CD4-positive, alpha-beta T cell treated with Interleukin-17A for 1 hour (primary cell): ENCODE measurements at regions not wholly inside any gene's neighbourhood (a gene's known extent, or its start where the extent isn't known, plus 50 kb on each side); places are given as distances from the start of the nearest gene placed in this dataset.

Experiments
- DNase-seq: peaks from one replicate; pipeline ENCODE4 v3.0.0-alpha.2; 2020

DNA sequence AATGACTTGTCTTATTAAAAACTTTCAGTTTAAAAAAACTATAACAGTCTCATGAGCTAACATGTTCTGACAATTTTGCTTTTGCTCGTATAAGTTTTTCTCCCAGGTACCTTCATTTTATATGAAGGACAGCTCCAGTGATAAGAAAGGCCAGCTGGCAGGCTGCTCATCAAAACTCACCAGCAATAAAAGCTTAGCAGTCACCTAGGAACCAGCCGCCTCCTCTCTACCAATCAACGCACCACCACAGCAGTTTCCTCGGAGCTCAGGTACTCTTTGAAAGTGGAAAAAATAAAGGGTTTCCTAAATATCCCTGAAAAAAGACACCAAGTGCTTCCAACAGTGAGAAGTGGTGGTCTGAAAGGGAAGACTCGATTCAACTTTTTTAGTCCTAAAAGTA is 100.9 kb upstream of the CCDC150 start:
- DNase-seq = no peak

DNA sequence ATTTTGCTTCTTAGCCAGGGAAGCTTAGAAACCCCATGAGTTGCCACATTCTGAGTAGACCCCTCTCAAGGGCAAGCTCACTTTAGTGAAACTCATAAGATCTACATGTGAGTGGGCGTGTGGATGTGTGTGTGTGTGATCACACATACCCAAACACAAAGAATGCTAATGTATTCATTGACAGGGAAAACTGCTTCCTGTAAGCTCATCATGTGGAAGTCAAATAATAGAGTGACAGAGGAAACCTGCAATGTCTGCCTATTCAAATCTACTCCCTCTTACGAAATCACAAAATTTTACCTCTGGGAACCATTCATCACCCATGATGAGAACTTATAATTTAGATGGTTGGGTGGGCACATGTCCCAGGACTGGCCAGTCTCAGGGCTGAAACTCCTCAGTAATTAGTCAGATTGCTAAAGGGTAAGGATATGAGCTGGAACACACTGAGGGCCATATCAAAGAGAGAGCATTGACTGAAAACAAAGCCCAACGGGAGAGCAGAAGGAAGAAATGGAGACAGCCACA is 94.5 kb upstream of the CCDC150 start:
- no peak for DNase-seq

DNA sequence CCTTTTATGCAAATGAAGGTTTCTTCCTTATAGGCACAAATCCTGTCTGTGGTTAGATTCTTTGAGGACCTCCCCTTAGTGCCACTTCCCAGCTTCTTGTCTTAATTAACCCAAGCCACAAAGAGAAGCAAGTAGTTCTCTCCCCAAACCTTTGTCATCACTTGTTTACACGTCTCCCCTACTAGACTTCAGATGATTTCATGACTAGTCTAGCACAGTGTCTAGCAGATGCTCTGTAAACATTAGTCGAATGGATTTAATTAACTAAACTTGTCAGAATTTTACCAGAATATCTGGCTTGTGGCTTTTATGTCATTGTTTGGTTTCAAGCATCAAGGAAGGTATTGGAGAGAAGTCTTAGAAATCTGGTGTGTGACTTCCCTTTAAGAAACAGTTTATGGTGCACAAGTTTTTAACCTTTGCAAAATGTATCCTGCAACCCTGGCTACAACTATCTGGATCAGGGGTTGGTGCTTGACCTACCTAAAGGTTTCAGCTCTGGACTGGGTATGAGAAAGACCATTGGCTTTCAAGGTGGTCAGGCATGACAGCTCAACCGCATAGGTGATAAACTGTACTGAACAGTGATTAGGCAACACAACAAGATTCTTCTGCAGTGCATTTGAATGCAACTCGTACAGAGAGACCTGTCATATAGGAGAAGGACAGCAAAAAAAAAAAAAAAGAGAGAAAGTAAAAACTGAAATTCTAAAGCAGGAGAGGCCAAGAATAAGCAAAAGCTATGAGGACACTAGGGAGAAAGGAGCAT is 93.2 kb upstream of the CCDC150 start:
- DNase-seq = no peak

DNA sequence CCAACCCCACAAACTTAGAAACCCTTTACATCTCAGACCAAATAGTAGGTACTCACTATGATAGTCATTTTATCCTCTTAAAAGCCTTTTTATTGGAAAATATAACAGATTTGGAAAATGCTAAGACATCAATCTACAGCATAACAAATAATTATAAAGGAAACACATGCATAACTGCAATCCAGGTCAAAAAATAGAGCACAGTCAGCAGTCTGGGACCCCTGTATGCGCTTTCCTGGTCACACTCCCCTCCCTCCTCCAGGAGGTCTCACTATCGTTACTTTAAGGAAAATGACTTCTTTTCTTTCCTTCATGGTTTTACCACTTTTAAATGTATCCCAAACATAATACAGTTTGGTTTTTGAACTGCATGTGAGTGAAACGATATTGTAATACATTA is 90.5 kb upstream of the CCDC150 start:
- no peak for DNase-seq

DNA sequence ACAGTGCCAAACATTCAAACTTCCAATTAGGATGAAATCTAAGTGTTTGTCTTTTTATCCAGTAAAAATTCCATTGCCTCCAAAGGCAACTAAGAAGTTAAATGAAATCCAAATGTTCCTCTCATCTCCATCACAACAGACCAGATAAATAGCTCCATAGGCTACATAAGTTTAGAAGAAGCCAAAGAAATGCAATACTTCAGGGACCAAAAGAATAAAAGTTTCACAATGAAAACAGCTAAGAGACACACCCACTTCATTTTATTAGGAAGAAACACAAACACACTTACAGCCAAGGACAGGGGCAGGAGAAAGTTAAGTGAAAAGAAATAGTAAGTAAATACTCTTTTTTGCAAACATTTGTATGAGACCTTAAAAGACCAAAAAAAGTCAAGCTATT is 88.5 kb upstream of the CCDC150 start:
- no peak for DNase-seq

DNA sequence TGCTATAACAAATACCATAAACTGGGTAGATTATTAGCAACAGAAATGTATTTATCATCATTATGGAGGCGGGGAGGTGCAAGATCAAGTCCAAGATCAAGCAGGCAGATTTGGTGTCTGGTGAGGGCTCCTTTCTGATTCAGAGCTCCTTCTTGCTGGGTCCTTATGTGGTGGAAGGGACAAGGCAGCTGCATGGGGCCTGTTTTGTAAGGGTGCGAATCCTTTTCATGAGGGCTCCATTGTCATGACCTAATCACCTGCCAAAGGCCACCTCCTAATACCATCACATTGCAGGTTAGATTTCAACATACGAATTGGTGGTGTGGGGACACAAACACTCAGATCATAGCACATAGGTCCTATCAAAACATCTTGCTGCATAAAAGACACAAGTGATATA is 84.4 kb upstream of the CCDC150 start:
- DNase-seq = no peak

DNA sequence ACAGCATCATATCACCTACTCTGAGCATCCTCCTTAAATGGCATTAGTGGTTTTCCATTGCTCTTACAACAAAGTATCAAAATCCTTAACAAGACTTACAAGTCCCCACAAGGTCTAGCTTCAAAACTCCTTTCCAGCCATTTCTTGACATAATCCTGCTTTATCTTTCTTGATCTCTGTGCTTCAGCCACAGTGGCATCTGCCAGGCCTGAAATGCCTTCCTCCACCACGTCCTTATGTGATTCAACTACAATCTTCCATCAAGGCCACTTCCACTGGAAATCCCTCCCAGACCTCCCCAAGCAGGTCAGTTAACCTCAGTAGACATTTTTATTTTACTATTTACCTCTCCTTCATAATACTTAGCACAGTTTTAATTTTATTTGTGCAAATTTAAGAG is 83.8 kb upstream of the CCDC150 start:
- no peak for DNase-seq

DNA sequence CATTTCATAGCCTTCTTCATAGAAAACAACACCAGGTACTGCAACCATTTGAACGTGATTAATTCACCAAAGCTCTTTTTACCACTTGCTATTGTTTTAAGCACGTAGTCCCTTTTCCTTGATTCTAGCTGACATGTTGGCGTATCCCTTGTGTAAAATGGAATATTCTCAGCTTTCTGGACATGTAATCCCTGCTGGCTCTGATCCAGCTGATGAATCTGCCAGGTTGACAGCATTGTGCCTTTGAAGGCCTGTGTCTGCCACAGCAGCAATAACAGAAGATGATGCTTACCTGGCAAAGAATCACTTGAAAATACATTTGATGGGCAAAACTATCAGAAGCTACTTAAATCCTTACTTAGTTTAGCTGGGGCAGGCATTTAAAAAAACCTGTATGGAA is 81.0 kb upstream of the CCDC150 start:
- DNase-seq = no peak

DNA sequence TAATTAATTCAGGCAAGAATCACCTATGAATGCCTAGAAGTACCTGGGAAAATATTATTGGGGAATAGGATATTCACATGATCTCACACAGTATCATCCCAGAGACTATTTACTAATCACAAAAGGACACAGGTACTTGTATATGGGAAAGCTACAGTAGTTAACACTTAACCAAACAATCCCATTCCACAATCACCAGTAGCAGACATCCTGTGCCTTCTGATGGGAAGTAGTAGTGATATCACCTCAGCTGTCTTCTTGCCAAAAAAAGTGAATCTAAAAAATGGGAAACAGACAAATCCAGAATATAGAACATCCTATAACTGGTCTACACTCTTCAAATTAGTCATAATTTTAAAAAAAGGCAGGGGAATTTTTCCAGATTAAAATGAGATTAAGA is 75.6 kb upstream of the CCDC150 start:
- DNase-seq = no peak

DNA sequence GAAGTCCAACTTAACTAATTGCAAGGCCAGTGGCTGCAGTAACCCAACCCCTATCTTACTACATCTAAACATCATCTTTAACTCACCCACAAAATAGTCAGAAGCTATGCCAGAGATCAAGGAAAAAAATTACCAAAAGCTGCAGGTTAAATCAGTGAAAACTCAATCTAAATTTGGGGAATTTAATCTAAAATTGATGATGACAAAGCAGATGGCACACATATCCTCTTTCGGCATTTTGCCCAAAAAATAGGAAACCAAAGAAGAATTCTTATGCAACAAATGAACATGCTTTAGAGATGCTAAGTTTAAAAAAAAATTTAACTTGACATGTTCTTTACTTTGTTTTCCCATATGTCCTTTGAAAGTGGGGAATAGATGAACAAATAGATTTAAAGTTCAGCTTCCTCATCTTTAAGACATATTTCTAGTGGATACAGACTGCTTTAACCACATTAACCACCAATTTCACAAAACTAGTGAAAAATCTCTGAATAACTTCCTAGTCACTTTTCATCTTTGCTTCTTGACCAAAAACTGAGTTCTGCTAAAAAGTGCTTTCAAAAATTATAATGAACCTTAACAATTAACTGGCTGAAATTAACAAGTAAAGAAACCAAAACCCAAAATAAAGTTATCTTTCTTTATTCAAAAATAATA is 74.3 kb upstream of the CCDC150 start:
- no peak for DNase-seq

DNA sequence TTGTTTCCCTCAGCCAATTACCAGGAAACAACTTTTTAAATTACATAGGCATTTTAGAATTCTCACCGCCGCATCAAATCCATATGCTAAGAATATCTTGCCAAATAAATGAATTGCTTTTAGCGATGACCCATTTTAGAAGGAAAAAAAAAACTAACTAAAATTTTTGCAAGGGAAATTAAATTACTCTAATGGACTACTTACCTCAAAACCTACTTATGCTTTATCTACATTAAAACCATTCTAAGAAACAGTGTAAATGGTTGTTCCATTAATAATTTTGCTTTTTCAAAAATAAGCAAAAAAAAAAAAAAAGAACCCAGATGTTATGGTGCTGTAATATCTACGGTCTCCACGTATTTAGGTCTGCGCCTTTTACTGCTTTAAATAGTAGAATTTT is 73.5 kb upstream of the CCDC150 start:
- DNase-seq = no peak

DNA sequence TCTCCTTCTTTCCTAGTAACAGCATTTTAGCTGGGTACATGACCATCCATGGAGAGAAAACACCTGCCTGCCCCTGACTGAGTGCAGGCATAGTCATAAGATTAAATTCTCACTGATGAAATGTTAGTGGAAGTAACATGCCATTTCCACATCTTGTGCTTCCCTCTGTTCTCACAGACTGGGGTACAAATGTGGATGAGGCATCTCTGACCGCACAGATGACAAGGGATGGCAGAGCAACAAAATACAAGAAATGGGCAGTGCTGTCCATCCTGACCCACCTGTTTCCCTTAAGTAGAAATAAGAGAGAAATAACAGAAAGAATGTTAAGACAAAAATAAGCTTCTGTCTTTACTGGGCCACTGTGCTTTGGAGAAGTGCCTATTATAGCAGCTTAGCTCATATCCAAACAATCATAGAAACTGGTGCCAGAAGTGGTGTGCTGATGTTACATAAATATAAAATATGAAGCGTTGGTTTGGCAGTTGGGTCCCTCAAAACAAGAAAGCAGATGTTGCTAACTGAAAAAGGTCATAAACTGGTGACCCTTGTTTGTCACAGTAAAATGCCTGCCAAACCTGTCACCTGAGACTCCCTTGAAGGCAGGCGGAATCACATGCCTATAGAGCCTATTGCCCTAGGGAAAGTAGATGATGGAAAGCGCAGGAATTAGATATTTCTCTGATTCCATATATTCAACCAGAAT is 72.4 kb upstream of the CCDC150 start:
- DNase-seq = no peak

DNA sequence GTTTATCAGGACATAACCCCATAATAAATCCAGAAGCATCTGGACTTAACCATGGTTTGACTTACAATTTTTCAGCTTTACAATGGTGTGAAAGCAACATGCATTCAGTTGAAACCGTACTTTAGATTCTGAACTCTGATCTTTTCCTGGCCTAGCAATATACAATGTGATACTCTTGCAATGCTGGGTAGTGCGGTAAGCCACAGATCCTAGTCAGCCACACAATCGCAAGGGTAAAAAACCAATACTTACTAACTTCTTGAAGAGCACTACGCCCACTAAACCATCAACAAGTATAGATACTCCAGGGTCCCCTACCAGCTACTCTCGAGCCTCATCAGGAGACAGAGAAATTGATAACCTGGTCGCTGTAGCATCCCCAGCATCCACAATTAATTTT is 71.0 kb upstream of the CCDC150 start:
- DNase-seq = no peak

DNA sequence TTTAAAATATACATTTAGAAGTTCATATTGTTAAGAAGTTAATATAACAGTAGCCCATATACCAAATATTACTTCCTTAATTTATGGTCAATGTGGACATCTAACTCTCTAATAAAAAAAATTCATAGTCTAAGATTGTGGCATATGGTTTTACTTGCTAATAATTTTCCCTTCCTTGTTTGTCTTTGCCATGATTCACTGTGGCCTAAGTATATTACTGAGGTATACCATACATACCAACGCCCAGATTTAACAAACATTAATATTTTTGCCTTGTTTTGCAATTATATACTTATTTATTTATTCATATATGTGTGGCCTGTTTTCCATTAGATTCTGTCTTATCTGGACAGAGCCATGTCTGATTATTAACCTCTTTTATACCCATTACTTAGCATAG is 54.6 kb upstream of the CCDC150 start:
- DNase-seq = no peak

DNA sequence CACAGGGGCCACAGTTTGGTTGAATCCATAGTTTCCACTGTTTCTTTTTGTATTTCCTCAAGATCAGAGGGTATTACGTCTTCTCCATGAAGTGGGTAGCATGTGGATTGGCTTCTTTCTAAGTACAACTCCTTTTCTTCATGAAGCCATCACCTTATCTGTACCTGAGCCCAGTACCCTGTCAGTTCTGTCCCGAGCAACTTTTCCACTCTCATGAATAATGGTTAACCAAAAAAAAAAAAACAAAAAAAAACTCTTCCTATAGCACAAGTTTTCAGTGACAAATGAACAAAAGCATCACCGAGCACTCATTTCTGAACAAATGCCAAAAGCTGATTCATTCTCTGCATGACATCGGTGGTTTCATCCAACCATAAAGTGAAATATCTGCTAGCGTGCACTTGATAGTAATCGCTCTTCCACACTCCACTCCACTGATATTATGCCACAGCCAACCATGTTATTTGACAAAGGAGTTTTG is 53.0 kb upstream of the CCDC150 start:
- no peak for DNase-seq

DNA sequence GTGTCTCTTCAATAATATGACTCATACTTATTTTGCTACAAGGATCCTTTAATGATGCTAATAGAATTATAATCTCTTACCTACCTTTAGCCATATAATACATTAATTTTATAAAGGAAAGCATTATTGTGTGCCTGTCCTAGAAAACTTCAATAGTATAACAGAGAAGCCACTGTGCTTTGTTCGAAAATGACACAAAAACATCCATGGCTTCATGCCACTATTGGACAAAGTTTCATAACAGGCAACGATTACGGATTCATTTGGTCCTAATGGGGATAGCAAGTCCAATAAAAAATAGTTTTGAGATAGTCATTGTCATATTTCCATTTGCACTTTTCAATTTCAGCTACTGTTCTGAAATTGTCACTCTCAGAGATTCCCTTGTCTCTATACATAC is 52.5 kb upstream of the CCDC150 start:
- DNase-seq = no peak

DNA sequence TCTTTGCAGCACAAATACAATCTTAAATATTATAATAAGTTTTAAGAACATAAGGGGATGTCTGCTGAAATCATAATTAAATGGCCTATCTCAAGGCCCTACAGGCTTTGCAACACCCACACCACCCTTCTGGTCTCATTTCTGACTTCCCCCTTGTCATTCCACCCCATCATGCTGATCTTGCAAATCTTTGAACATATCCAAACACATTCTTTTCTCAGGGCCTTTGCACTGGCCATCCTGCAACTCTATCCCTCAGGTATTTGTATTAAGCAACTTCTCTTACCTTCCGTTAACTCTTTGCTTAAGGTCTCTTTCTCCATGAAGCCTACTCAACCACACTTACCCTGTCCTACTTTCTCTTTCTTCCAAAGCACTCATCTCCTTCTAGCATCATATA is 51.8 kb upstream of the CCDC150 start:
- DNase-seq = no peak

DNA sequence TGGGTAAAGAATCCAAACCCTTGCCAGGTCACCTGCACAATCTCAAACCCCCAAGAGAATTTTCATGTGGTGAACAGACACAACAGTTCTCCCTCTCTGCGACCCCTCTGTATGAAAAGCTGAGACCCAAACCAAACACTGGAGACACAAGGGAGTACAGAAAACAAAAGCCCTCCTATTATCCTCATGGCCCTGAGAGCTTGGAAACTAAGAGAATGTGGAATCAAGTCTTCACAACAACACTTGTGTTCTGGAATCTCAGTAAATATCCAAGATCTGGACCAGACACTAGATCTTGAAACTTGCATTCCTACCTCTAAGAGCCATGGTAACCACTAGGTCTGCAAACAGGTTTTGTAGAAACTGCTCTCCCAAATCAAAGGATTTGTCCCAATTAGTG is 50.1 kb upstream of the CCDC150 start:
- DNase-seq = no peak
